DMS114 treated with DMSO at 0.1 percent for 48 hours (cell line): ENCODE measurements at regions not wholly inside any gene's neighbourhood (a gene's known extent, or its start where the extent isn't known, plus 50 kb on each side); places are given as distances from the start of the nearest gene placed in this dataset.
"Not testable (repeated sequence)": the region's sequence is repeated elsewhere in the genome, so short reads cannot be mapped to it uniquely, and the experiment has no call there.

Experiments
- DNase-seq: peaks from one replicate; lab custom pipeline; 2025; ENCODE audit not compliant: unreplicated experiment; lab: John Stamatoyannopoulos, UW

- no peak for DNase-seq
Observed at GRCh38 chr20:51129147-51129776, 106.4 kb upstream of the KCNG1 start.

- DNase-seq, result no peak
Observed at GRCh38 chr20:51128198-51128597, 105.3 kb upstream of the KCNG1 start.

- DNase-seq, result no peak
Observed at GRCh38 chr20:51127713-51128112, 104.8 kb upstream of the KCNG1 start.

- DNase-seq, result no peak
Observed at GRCh38 chr20:51126337-51126736, 103.4 kb upstream of the KCNG1 start.

- no peak for DNase-seq
Observed at GRCh38 chr20:51125780-51126179, 102.9 kb upstream of the KCNG1 start.

DNA sequence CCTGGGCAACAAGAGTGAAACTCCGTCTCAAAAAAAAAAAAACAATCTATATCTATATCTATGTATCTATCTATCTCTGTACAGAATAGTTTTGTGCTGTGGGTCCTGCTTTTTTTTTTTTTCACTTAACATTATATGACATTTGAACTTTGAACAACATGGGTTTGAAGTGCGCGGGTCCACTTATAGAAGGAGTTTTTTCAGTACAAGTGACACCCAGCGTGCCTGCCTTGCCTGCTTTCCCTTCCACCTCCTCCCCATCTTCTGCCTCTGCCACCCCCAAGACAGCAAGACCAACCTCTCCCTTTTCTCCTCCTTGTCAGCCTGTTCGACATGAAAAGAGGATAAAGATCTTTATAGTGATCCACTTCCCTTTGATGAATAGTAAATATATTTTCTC is 102.2 kb upstream of the KCNG1 start:
- no peak for DNase-seq

DNA sequence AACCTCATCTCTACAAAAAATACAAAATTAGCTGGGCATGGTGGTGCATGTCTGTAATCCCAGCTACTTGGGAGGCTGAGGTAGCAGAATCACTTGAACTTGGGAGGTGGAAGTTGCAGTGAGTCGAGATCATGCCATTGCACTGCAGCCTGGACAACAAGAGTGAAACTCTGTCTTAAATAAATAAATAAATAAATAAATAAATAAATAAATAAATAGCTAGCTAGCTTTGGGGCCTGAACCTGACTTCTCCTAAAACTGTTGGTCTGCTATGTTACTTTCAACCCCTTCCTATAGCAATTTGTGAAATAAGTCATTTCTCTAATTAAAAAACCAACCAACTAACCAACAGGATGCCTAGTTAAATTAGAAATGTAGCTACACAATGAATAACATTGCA is 101.0 kb upstream of the KCNG1 start:
- DNase-seq, result not testable (repeated sequence)

DNA sequence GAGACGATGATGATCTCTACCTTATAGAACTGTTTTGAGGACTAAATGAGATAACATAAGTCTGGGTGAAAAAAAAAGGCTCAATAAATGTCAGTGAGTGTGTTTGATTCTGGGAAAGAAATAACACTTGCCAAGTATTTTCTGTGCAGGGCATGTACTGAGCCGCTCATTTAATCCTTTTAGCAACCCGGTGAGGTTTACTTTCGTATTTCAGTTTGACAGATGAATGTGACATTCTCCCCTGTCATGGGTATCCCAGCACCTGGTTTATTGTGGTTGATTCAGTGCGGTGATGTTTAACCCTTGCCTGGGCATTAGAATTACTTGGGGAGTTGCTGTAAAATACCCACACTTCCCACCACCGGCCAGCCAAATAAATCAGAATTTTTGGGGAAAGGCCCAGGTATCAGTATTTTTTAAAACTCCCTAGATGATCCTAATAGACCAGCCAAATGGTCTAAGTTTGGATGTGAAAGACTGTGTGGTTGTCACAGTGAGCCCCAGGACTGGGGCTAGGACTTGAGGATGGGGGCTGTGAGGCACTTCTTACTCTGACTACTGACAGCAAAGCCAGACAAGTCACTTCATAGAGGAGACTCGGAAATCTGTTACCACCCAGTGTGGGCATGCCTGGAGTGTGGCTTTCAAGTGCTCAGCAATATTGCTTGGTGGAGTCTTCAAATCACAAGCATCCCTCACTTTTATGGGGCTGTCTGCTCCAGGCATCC is 100.2 kb upstream of the KCNG1 start:
- DNase-seq, result no peak

GRCh38 chr20:51121901-51122412 is 99.0 kb upstream of the KCNG1 start:
- DNase-seq, result no peak

DNA sequence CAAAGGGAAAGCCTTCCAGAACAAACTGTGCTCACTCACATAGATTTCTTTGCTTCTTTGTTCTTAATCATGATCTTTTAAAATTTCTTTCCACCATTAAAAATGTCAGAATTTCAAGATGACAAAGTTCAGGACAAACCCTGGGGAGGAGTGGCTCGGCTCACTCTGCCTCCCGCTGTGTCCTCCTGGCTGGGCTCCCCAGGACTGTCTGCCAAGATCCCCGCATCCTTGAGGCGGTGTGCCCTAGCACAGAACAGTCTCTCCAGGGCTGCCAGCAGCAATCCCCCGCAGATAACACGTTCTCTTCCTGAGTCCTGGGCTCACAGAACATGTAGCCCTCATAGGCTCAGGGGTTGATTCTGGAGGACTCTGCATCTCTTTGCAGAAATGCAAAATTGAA is 98.4 kb upstream of the KCNG1 start:
- no peak for DNase-seq

DNA sequence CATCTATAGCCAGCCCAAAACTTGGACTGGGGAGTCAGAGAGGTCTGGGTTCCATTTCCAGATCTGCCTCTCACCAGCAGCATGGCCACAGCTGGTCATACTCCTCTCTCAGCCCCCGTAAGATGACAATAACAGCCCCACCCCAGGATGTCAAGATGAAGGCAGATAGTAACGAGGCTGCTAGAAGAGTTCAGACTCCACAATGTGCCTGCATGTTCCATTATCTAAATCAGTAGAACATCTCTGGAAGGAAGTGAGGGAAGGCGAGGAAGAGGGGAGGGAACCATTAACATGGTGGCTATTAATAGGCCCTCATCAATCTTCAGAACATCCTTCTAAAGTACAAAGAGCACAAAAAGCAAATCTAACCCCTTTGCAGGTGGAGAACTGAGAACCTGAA is 98.0 kb upstream of the KCNG1 start:
- DNase-seq, result no peak

GRCh38 chr20:51120438-51120837 is 97.5 kb upstream of the KCNG1 start:
- DNase-seq, result no peak

- no peak for DNase-seq
Observed at GRCh38 chr20:51119914-51120313, 97.0 kb upstream of the KCNG1 start.

DNA sequence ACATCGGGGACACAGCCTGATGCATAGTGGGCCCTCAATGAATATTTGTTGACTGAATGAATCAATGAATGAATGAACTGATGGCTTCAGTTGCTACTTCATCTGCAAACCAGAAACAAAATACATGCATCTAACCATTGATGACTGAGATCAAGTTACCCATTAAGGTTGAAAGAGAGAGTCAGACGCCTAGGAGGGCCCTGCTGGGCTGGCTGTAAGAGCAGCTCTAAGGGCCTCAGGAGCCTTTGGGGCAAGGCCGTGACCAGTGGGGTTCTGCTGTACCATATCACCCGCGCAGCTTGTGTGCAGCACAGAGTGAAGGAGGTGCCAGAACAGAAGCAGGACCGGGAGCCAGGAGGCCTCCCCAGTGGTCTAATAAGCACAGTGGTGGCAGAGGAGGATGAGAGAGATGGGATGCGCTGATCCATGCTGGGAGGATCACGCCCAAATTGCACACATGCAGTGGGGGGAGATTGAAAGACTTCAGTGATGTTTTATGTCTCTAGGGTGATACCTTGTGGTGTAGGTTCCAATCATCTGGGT is 96.1 kb upstream of the KCNG1 start:
- no peak for DNase-seq

GRCh38 chr20:51118216-51118615 is 95.3 kb upstream of the KCNG1 start:
- DNase-seq, result no peak

GRCh38 chr20:51116765-51117686 is 94.1 kb upstream of the KCNG1 start:
- no peak for DNase-seq

DNA sequence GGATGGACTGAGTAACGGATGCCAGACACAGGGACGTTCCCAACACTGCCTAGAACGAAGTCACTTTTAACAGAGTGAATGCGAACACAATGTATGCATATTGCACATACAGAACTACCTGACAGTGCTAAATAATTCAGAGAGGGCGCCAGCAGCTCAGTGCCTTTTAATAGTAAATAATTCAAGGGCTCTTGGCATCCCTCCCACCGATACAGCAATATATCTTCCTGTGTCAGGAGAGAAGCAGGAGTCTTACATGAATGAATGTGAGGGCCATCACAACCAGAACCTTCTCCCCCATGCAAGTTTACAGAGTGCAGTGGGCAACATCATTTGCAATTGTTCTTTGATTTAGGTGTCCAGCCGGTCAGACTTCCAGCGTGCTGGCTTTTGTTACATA is 88.4 kb upstream of the KCNG1 start:
- DNase-seq, result no peak

DNA sequence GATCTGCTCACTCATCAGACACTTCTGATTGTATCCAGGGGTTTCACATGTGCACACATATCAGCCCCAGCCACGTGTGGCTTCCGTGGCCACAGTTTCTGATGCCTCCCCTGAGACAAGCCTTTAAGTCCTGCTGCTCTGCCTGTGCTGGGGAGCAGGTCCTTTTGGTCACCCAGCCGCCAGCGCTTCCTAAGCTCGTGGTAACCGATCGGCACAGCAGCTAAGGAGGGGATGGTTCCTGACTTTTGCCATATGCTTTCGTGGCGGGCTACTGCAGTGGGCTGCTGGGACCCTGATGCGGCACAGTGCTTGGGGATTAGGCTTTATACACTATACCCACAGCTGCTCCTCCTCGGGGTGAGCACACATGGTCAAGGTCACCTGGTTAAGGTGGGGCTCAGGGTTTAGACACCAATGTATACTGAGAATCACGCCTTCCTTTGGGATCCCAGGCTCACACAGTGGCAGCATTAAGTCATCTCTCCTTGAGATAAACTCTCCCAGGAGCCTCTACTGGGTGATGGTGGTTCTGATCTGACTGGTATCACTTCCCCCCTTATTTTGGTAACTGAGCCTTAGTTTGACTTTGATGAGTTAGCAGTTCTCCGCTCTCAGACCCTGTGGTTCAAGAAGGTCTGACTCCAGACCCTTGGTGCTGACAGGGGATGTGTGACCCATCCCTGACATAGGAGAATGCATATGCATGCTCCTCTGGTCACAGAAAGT is 85.9 kb upstream of the KCNG1 start:
- DNase-seq, result no peak

DNA sequence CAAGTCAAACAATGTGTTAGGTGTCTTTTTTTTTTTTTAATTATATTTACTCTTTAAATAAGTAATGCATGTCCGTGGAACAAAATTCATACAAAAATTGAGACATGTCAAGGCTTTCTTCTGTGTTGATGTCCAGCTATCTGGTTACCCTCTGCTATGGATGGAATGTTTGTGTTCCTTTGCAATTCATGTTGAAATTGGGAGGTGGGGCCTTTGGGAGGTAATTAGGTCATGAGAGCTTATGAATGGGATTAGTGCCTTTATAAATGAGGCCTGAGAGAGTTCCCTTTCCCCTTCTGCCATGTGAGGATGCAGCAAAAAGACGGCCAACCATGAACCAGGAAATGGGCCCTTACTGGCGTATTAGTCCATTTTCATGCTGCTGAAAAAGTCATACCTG is 83.1 kb upstream of the KCNG1 start:
- DNase-seq, result no peak
